GM18873 (cell line): ENCODE measurements at regions not wholly inside any gene's neighbourhood (a gene's known extent, or its start where the extent isn't known, plus 50 kb on each side); places are given as distances from the start of the nearest gene placed in this dataset.

ENCODE experiments used
- ATAC-seq: cut with Tn5 transposase; IDR thresholded peaks from one replicate; pipeline ENCODE4 v1.9.1; 2021; ENCODE audit warnings: mild to moderate bottlenecking, moderate library complexity, moderate number of reproducible peaks; ENCODE audit not compliant: unreplicated experiment, low FRiP score

DNA sequence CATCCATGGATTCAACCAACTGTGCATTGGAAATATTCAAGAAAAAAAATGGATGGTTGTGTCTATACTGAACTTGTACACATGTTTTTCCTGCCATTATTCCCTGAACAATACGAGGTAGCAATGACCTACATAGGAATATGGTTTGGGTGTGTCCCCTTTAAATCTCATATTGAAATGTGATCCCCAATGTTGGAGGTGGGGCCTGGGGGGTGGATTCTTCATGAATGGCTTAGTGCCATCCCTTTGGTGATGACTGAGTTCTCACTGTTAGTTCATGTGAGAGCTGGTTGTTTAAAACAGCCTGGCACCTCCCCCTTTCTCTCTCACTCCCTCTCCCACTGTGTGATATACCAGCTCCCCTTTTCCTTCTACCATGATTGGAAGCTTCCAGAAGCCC lies 139.8 kb upstream of the BACH2 start:
- ATAC-seq, result no peak

DNA sequence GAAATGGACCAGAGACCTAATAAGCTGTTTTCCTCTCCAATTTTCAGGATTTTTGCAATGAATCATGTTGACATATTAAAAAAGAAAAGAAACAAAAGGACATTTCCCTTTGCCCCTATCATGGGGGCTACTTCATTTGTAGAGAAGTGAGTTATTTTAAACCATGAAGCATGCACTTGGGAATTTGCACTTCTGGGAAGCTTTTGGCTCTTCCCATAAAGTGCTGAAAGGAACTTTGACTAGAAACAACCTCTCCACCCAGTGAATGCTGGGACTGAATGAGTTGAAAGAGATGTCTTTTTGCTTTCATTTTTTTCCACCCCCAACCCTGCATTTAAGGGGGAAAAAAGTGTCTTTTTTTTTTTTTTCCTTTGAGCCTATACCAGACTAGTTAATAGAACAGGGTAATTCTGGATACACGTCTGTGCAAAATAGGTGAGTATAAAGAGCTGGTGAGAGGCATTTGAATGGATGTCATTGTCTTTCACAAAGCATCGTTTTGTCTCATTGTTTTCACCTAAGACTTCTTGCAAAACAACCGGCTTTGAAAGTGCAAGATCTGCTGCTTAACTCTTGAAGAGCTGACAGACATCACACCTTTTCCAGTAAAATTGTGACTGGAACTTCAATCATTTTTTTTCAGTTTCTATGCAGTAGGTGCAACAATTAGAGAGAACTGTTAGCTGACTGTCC lies 138.7 kb upstream of the BACH2 start:
- ATAC-seq, result no peak

DNA sequence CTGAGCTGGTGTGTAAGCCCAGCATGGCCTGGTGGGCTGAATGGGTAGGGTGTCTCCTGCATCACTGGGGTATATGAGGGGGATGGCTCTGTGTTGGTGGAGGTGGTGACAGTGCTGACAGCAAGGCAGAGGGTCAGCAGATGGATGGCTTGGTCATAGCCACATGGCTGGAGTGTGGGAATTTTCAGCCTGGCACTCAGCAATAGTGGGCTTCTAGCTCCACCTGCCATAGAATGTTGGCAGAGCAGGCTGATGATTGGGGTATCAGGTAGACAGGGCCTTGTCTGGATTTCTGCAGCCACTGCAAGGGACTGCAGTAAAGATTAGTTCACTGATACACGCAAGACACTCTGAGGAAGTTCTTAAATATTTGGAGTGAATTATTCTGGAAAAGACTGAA lies 137.5 kb upstream of the BACH2 start:
- ATAC-seq, result no peak

GRCh38 chr6:90432937-90433336 lies 136.3 kb upstream of the BACH2 start:
- no peak for ATAC-seq

DNA sequence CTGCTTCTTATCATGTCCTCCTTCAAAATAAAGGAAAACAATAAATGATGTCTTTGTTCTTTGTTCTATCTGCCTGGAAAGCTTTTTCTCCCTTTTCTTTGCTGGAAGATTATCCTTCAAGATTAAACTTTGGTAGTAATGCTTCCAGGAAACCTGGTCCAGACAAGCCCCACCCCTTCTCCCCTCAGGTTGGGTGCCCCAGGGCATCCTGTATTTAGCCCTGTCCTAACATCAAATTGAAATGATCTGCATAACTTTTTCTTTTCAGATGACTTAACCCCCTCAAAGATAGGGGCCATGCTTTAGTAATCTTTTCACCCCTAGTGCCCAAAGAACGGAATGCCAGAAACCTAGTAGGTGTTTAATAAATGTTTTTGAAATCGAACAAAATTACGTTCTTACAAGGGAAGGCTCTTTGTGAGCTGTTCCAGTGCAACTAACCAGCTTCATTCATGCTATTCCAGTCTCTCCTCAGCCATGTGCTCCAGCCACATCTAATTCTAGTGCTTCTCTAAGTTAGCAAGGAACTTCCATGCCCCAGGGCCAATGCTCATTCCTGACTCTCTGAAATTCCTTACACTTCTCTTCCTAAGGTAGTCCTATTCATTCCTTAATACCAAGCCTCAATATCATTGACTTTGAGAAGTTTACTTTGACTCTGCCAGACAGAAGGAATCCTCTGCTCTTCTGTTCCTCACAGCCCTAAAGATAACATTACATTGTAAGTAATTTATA lies 135.6 kb upstream of the BACH2 start:
- ATAC-seq, result no peak

DNA sequence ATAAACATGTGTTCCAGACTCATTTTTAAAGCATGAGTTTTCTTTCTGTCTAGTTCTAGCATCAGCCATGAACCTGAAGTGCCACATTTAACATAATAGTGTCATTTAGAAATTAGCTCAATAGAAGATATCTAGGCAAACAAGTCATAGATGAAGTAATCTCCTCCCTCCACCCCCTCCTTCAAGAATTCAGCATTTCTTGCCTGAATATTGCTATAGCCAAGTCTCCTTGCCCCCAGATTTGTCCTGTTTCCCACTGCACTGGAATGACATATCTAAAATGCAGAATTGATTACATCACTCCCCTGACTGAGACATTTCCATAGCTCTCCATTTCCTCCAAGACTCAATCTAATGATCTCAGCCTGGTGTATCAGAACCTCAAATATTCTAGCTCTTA lies 134.9 kb upstream of the BACH2 start:
- no peak for ATAC-seq

DNA sequence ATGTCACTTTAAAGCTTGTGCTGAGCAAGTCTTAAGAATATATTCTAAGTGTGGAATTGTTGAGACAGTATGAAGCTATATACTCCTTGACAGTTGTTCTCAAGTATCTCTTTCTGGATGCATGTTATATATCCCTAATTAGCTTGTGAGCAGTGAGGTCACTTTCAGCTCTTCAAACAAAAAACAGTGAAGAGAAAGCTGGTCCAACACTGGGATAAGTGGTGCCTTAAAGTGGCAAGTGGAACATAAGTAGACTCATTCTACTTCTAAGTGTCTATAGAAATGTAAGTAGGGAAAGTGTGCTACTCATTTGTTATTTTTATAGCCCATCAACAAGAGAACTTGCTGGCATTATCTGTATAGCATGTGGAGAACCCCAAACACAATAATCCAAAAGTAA lies 133.1 kb upstream of the BACH2 start:
- ATAC-seq, result no peak

GRCh38 chr6:90428514-90428913 lies 131.9 kb upstream of the BACH2 start:
- ATAC-seq, result no peak

DNA sequence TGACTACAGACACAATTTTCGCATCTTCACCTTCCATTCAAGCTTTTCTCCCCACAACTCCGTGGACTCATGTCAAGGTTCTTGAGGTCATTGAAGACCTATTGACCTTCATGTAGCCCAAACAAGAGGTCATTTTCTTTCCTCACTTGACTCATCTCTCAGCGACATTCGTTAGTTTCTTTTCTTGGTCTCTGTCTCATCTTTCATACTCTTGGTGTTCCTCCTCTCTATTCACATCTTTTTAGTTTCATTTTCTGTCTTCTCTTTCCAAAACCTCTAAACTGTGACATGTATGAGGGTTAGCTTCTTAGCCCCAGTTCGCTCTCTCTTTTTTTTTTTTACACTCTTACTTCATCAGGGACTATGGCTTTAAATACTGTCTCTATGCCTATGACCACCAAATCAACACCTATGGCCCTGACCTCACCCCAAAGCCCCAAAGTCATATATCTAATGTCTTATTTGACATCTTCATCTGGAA lies 128.6 kb upstream of the BACH2 start:
- peak; percentile 99 for ATAC-seq

- no peak for ATAC-seq
Measured at GRCh38 chr6:90424580-90424979, 127.9 kb upstream of the BACH2 start.

DNA sequence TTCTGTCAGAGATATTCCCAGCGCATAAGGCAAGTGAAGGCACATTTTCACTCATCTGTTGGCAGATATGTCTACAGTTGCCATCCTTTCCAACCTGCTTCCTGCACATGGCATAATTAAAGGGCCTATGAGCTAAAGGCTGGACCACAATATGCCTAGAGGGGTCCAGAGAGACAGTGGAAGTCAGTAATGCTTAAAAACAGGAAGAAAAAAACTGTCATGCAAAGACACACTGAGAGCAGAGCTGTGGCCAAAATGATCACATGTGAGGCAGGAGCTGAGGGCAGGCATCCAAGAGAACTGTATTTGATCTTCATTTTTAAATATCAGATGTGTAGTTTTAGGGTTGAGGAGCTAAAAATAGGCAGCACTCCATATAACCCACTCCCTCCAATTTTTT lies 125.0 kb upstream of the BACH2 start:
- ATAC-seq, result no peak

DNA sequence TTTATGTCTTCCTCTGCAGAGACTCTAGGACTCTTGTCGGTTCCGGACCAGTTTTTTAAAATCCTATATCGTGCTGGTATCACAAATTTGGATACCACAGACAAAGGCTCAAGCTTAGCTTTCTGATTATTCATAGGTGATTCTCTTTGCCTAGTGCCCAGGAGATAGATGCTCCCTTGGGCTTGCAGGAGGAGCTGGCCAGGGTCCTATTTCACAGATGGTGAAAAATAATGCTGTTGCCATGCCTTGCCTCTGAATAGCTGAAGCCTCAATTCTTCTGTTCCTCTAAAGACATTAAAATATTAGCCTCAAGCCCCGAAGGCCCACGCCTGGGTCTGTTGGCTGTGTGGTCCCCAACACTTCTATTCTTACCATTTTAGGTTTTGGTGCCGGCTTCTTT lies 123.9 kb upstream of the BACH2 start:
- no peak for ATAC-seq

- ATAC-seq, result no peak
Measured at GRCh38 chr6:90417385-90417784, 120.7 kb upstream of the BACH2 start.

- no peak for ATAC-seq
Measured at GRCh38 chr6:90416322-90416721, 119.7 kb upstream of the BACH2 start.

DNA sequence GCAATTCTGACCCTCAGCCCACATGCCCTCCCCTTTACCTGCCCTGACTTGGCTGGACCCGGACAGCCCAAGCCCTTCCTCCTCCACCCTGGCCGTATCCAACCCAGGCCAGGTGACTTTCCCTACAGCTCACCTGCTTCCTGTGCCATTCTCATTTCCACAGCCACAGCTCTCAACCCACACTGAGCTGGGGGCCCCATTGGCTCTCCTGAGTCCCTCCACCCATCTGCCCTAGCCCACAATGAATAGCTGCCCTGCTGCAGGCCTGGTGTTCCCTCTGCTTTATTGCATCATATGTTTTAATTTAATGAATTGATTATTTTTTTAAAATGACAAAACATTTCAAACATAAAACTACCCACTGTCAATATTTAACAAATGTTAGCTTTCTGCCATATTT lies 118.5 kb upstream of the BACH2 start:
- ATAC-seq, result no peak

GRCh38 chr6:90414352-90414751 lies 117.7 kb upstream of the BACH2 start:
- ATAC-seq, result no peak

- no peak for ATAC-seq
Measured at GRCh38 chr6:90413867-90414266, 117.2 kb upstream of the BACH2 start.

- ATAC-seq, result no peak
Measured at GRCh38 chr6:90413396-90413795, 116.8 kb upstream of the BACH2 start.

DNA sequence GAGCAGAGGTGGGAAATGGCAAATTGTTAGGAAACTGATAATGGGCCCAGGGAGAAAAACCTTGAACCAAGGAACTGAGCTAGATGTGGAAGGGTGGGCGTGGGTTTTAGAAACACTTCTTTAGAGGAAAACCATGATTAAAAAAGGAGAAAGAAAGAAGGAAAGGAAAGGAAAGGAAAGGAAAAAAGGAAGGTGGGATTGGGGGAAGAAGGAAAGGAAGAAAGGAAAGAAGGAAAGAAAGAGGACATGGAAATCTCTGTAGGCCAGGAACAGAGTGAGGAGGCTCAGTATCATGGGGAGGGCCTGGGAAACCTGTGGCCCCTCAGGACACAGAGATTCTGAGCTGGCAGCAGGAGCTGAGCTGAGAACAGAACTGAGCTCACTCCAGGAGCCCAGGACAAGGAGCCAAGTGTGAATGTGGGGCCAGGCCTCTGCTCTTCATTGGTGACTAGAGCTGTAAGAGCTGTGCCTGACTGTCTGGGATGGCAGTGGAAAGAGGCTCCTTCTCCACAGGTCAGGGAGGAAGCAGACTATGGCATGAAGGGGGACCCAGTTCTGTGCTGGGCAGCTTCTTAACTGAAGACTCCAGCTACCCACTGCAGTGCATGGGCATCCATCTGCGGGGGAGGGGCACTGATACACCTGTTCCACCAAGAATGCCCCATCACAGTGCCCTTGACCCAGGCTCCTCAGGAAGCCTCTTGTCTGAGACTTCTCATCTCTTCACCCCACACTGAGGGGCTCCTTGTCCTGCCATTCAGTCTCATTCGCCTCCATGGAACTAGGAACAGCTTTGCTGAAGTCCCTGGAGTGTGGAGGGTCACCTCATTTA lies 116.1 kb upstream of the BACH2 start:
- ATAC-seq, result no peak

GRCh38 chr6:90411292-90411781 lies 114.7 kb upstream of the BACH2 start:
- peak; percentile 93 for ATAC-seq

- no peak for ATAC-seq
Measured at GRCh38 chr6:90409700-90410099, 113.1 kb upstream of the BACH2 start.
